ENCODE measurements at regions not wholly inside any gene's neighbourhood (a gene's known extent, or its start where the extent isn't known, plus 50 kb on each side); places are given as distances from the start of the nearest gene placed in this dataset.

GRCh38 chr10:47082055-47082784 lies 171.0 kb downstream of the PTPN20 start:
- 83% methylated on average over 12 of the region's 12 CpGs for WGBS
- no peak for DNase-seq (ENCODE audit: low spot score)

DNA sequence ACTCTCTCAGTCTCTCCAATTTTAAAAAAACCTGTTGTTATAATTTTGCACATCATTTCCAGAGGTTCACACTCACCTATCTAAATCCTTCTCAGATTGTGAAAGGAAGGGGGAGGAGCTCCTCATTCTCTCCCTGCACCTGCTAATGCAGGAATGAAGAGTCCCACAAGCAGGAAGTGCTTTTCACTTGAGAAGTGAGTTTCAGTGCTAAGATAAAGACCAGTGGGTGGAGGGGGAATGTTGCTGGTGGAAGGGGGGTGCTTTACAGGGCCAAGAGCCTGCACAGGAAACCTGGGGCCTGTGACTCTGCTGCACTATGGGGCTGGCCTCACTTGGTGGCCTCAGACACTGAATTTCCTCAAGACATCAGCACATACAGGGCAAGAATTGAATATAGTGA lies 176.4 kb downstream of the PTPN20 start:
- Histone ChIP-seq H3K9ac (ENCODE audit: low read depth in 1 of 2, low read length in 2 of 2) (no peak overlapping the region), H3K27me3 (ENCODE audit: control insufficient read depth in 4 of 4, insufficient read depth in 4 of 4, low read length in 3 of 4) (no peaks in the 10 kb centered on the region), H3K36me3 (ENCODE audit: control insufficient read depth in 4 of 4, insufficient read depth in 3 of 4, low read depth in 1 of 4, low read length in 3 of 4) (no peaks in the 10 kb centered on the region), H3K4me3 (ENCODE audit: low read depth in 1 of 3, low read length in 3 of 3) (no peak overlapping the region), H3K9me3 (ENCODE audit: control insufficient read depth in 4 of 4, low read length in 3 of 4) (no peaks in the 10 kb centered on the region), H3K4me1 (ENCODE audit: control insufficient read depth in 4 of 4, insufficient read depth in 4 of 4, low read length in 3 of 4) (no peaks in the 10 kb centered on the region), H3K27ac (ENCODE audit: low read depth in 1 of 2, low read length in 2 of 2) (no peak overlapping the region)
- no peak for DNase-seq (ENCODE audit: low spot score)
- TF ChIP-seq FOXA2 (IDR thresholded peaks at IDR 0.05) (no peak), REST (IDR thresholded peaks at IDR 0.05) (no peak), ZBTB33 (IDR thresholded peaks at IDR 0.05) (no peak), RAD21 (IDR thresholded peaks at IDR 0.05) (no peak), JUND (IDR thresholded peaks at IDR 0.05) (no peak), MAX (IDR thresholded peaks at IDR 0.05) (no peak), YY1 (IDR thresholded peaks at IDR 0.05) (no peak), GABPA (IDR thresholded peaks at IDR 0.05 in 1 of 2, conservative IDR thresholded peaks at IDR 0.05 in 1 of 2) (no peak)
- TF ChIP-seq, protein P1, sequence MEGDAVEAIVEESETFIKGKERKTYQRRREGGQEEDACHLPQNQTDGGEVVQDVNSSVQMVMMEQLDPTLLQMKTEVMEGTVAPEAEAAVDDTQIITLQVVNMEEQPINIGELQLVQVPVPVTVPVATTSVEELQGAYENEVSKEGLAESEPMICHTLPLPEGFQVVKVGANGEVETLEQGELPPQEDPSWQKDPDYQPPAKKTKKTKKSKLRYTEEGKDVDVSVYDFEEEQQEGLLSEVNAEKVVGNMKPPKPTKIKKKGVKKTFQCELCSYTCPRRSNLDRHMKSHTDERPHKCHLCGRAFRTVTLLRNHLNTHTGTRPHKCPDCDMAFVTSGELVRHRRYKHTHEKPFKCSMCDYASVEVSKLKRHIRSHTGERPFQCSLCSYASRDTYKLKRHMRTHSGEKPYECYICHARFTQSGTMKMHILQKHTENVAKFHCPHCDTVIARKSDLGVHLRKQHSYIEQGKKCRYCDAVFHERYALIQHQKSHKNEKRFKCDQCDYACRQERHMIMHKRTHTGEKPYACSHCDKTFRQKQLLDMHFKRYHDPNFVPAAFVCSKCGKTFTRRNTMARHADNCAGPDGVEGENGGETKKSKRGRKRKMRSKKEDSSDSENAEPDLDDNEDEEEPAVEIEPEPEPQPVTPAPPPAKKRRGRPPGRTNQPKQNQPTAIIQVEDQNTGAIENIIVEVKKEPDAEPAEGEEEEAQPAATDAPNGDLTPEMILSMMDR (IDR thresholded peaks at IDR 0.05; ENCODE audit: low read depth, low read length, missing input control), result no peak

More at GRCh38 chr10:47082055-47082784, 171.0 kb downstream of the PTPN20 start:
- no peak overlapping the region for H3K4me3 ChIP-seq (ENCODE audit: low read depth in 1 of 3, low read length in 3 of 3)
- no peaks in the 10 kb centered on the region for H3K9me3 ChIP-seq (ENCODE audit: control insufficient read depth in 4 of 4, low read length in 3 of 4)
- TF ChIP-seq YY1 (IDR thresholded peaks at IDR 0.05), result no peak
- TF ChIP-seq TAF1 (conservative IDR thresholded peaks at IDR 0.05), result no peak
- TF ChIP-seq REST (IDR thresholded peaks at IDR 0.05), result no peak
- TF ChIP-seq EGR1 (IDR thresholded peaks at IDR 0.05; ENCODE audit: low read depth in 2 of 2), result no peak
- TF ChIP-seq, protein P1 (IDR thresholded peaks at IDR 0.05; ENCODE audit: low read depth, low read length, missing input control), result no peak
- H3K36me3 ChIP-seq (ENCODE audit: control insufficient read depth in 4 of 4, insufficient read depth in 3 of 4, low read depth in 1 of 4, low read length in 3 of 4), result no peaks in the 10 kb centered on the region
- no peaks in the 10 kb centered on the region for H3K4me1 ChIP-seq (ENCODE audit: control insufficient read depth in 4 of 4, insufficient read depth in 4 of 4, low read length in 3 of 4)
- peaks cover 0 to 3% (median 0%) of the 10 kb centered on the region in 4 donors for H3K27me3 ChIP-seq (ENCODE audit: control insufficient read depth in 4 of 4, insufficient read depth in 4 of 4, low read length in 3 of 4)
- no peak overlapping the region for H3K27ac ChIP-seq (ENCODE audit: low read depth in 1 of 2, low read length in 2 of 2)
- no peak overlapping the region for H3K9ac ChIP-seq (ENCODE audit: low read depth in 1 of 2, low read length in 2 of 2)

All from liver (tissue), 8 donors.